ENCODE measurements at regions not wholly inside any gene's neighbourhood (a gene's known extent, or its start where the extent isn't known, plus 50 kb on each side); places are given as distances from the start of the nearest gene placed in this dataset.

GRCh38 chr1:73644198-73644597 is 553.8 kb downstream of the LRRIQ3 start:
- TF ChIP-seq EZH2 (IDR thresholded peaks at IDR 0.05) = no peak
- no peak for TF ChIP-seq POLR2AphosphoS5 (IDR thresholded peaks at IDR 0.05; ENCODE audit: borderline replicate concordance, low read depth, low read length)
- no peak for TF ChIP-seq FOXP2 (optimal IDR thresholded peaks at IDR 0.05; ENCODE audit: control extremely low read depth, extremely low read length, insufficient read depth)

GRCh38 chr1:73639494-73639893 is 558.5 kb downstream of the LRRIQ3 start:
- no peak overlapping the region for H3K4me3 ChIP-seq
- H3K9ac ChIP-seq (ENCODE audit: insufficient read length) = no peak overlapping the region
- no peaks in the 10 kb centered on the region for H3K9me3 ChIP-seq (ENCODE audit: low read depth, low read length)
- TF ChIP-seq POLR2AphosphoS5 (IDR thresholded peaks at IDR 0.05; ENCODE audit: borderline replicate concordance, low read depth, low read length) (no peak), FOXP2 (optimal IDR thresholded peaks at IDR 0.05; ENCODE audit: control extremely low read depth, extremely low read length, insufficient read depth) (no peak), EZH2 (IDR thresholded peaks at IDR 0.05) (no peak)
- DNase-seq (ENCODE audit: low read depth, low spot score) = no peak
- H3K36me3 ChIP-seq (ENCODE audit: insufficient read depth, low read length) = no peaks in the 10 kb centered on the region
- no peak overlapping the region for H3K27ac ChIP-seq

More at GRCh38 chr1:73644198-73644597, 553.8 kb downstream of the LRRIQ3 start:
- Histone ChIP-seq H3K9me3 (ENCODE audit: low read depth, low read length) (no peaks in the 10 kb centered on the region), H3K9ac (ENCODE audit: insufficient read length) (no peak overlapping the region), H3K27ac (no peak overlapping the region), H3K36me3 (ENCODE audit: insufficient read depth, low read length) (no peaks in the 10 kb centered on the region), H3K4me3 (no peak overlapping the region)
- no peak for DNase-seq (ENCODE audit: low read depth, low spot score)

GRCh38 chr1:73637264-73637663 is 560.7 kb downstream of the LRRIQ3 start:
- TF ChIP-seq EZH2 (IDR thresholded peaks at IDR 0.05) (no peak), POLR2AphosphoS5 (IDR thresholded peaks at IDR 0.05; ENCODE audit: borderline replicate concordance, low read depth, low read length) (no peak), FOXP2 (optimal IDR thresholded peaks at IDR 0.05; ENCODE audit: control extremely low read depth, extremely low read length, insufficient read depth) (no peak)
- H3K9me3 ChIP-seq (ENCODE audit: low read depth, low read length) = no peaks in the 10 kb centered on the region
- no peak overlapping the region for H3K9ac ChIP-seq (ENCODE audit: insufficient read length)
- no peak overlapping the region for H3K27ac ChIP-seq
- DNase-seq (ENCODE audit: low read depth, low spot score) = no peak
- H3K4me3 ChIP-seq = no peak overlapping the region
- H3K36me3 ChIP-seq (ENCODE audit: insufficient read depth, low read length) = no peaks in the 10 kb centered on the region

- Histone ChIP-seq H3K9ac (ENCODE audit: insufficient read length) (no peak overlapping the region), H3K27ac (no peak overlapping the region), H3K9me3 (ENCODE audit: low read depth, low read length) (no peaks in the 10 kb centered on the region), H3K4me3 (no peak overlapping the region), H3K36me3 (ENCODE audit: insufficient read depth, low read length) (no peaks in the 10 kb centered on the region)
- TF ChIP-seq EZH2 (IDR thresholded peaks at IDR 0.05) (no peak), POLR2AphosphoS5 (IDR thresholded peaks at IDR 0.05; ENCODE audit: borderline replicate concordance, low read depth, low read length) (no peak), FOXP2 (optimal IDR thresholded peaks at IDR 0.05; ENCODE audit: control extremely low read depth, extremely low read length, insufficient read depth) (no peak)
- DNase-seq (ENCODE audit: low read depth, low spot score) = no peak
Measured at GRCh38 chr1:73635021-73635420, 563.0 kb downstream of the LRRIQ3 start.

GRCh38 chr1:73627723-73628122 is 570.3 kb downstream of the LRRIQ3 start:
- DNase-seq (ENCODE audit: low read depth, low spot score) = no peak
- H3K36me3 ChIP-seq (ENCODE audit: insufficient read depth, low read length) = no peaks in the 10 kb centered on the region
- no peak overlapping the region for H3K4me3 ChIP-seq
- H3K27ac ChIP-seq = no peak overlapping the region
- TF ChIP-seq EZH2 (IDR thresholded peaks at IDR 0.05) (no peak), FOXP2 (optimal IDR thresholded peaks at IDR 0.05; ENCODE audit: control extremely low read depth, extremely low read length, insufficient read depth) (no peak), POLR2AphosphoS5 (IDR thresholded peaks at IDR 0.05; ENCODE audit: borderline replicate concordance, low read depth, low read length) (no peak)
- H3K9me3 ChIP-seq (ENCODE audit: low read depth, low read length) = no peaks in the 10 kb centered on the region
- H3K9ac ChIP-seq (ENCODE audit: insufficient read length) = no peak overlapping the region

GRCh38 chr1:73626326-73626725 is 571.6 kb downstream of the LRRIQ3 start:
- no peak for DNase-seq (ENCODE audit: low read depth, low spot score)
- Histone ChIP-seq H3K36me3 (ENCODE audit: insufficient read depth, low read length) (no peaks in the 10 kb centered on the region), H3K4me3 (no peak overlapping the region), H3K27ac (no peak overlapping the region), H3K9ac (ENCODE audit: insufficient read length) (no peak overlapping the region), H3K9me3 (ENCODE audit: low read depth, low read length) (no peaks in the 10 kb centered on the region)
- TF ChIP-seq POLR2AphosphoS5 (IDR thresholded peaks at IDR 0.05; ENCODE audit: borderline replicate concordance, low read depth, low read length) = no peak
- no peak for TF ChIP-seq FOXP2 (optimal IDR thresholded peaks at IDR 0.05; ENCODE audit: control extremely low read depth, extremely low read length, insufficient read depth)
- no peak for TF ChIP-seq EZH2 (IDR thresholded peaks at IDR 0.05)

GRCh38 chr1:73623946-73624345 is 574.0 kb downstream of the LRRIQ3 start:
- no peak for TF ChIP-seq POLR2AphosphoS5 (IDR thresholded peaks at IDR 0.05; ENCODE audit: borderline replicate concordance, low read depth, low read length)
- no peak for TF ChIP-seq EZH2 (IDR thresholded peaks at IDR 0.05)
- no peak for TF ChIP-seq FOXP2 (optimal IDR thresholded peaks at IDR 0.05; ENCODE audit: control extremely low read depth, extremely low read length, insufficient read depth)
- no peaks in the 10 kb centered on the region for H3K36me3 ChIP-seq (ENCODE audit: insufficient read depth, low read length)
- H3K4me3 ChIP-seq = no peak overlapping the region
- no peak overlapping the region for H3K27ac ChIP-seq
- no peaks in the 10 kb centered on the region for H3K9me3 ChIP-seq (ENCODE audit: low read depth, low read length)
- no peak for DNase-seq (ENCODE audit: low read depth, low spot score)
- H3K9ac ChIP-seq (ENCODE audit: insufficient read length) = no peak overlapping the region

GRCh38 chr1:73617145-73617544 is 580.8 kb downstream of the LRRIQ3 start:
- Histone ChIP-seq H3K4me3 (no peak overlapping the region), H3K36me3 (ENCODE audit: insufficient read depth, low read length) (no peaks in the 10 kb centered on the region), H3K9me3 (ENCODE audit: low read depth, low read length) (no peaks in the 10 kb centered on the region), H3K9ac (ENCODE audit: insufficient read length) (no peak overlapping the region), H3K27ac (no peak overlapping the region)
- no peak for DNase-seq (ENCODE audit: low read depth, low spot score)
- TF ChIP-seq POLR2AphosphoS5 (IDR thresholded peaks at IDR 0.05; ENCODE audit: borderline replicate concordance, low read depth, low read length) = no peak
- TF ChIP-seq EZH2 (IDR thresholded peaks at IDR 0.05) = no peak
- no peak for TF ChIP-seq FOXP2 (optimal IDR thresholded peaks at IDR 0.05; ENCODE audit: control extremely low read depth, extremely low read length, insufficient read depth)

GRCh38 chr1:73611681-73612080 is 586.3 kb downstream of the LRRIQ3 start:
- no peak for DNase-seq (ENCODE audit: low read depth, low spot score)
- no peaks in the 10 kb centered on the region for H3K36me3 ChIP-seq (ENCODE audit: insufficient read depth, low read length)
- H3K9me3 ChIP-seq (ENCODE audit: low read depth, low read length) = no peaks in the 10 kb centered on the region
- no peak overlapping the region for H3K9ac ChIP-seq (ENCODE audit: insufficient read length)
- no peak overlapping the region for H3K4me3 ChIP-seq
- no peak overlapping the region for H3K27ac ChIP-seq
- no peak for TF ChIP-seq FOXP2 (optimal IDR thresholded peaks at IDR 0.05; ENCODE audit: control extremely low read depth, extremely low read length, insufficient read depth)
- no peak for TF ChIP-seq EZH2 (IDR thresholded peaks at IDR 0.05)
- TF ChIP-seq POLR2AphosphoS5 (IDR thresholded peaks at IDR 0.05; ENCODE audit: borderline replicate concordance, low read depth, low read length) = no peak
